Dendritic cell treated with granulocyte-macrophage colony-stimulating factor and Interleukin-4, amounts not matched to agents 40 ng/mL and 50 ng/mL, for 4 days (primary cell): ENCODE measurements at regions not wholly inside any gene's neighbourhood (a gene's known extent, or its start where the extent isn't known, plus 50 kb on each side); places are given as distances from the start of the nearest gene placed in this dataset.

ENCODE experiments used
- H3K27ac Mint-ChIP-seq: one replicate; pipeline ENCODE4 v1.8.0; 2022; ENCODE audit warnings: mild to moderate bottlenecking, mixed read lengths
- H3K27me3 Mint-ChIP-seq: one replicate; pipeline ENCODE4 v1.8.0; 2022; ENCODE audit warnings: mild to moderate bottlenecking, mixed read lengths
- H3K36me3 Mint-ChIP-seq: one replicate; pipeline ENCODE4 v1.8.0; 2022; ENCODE audit warnings: low read depth, mixed read lengths
- H3K4me1 Mint-ChIP-seq: one replicate; pipeline ENCODE4 v1.8.0; 2022; ENCODE audit warnings: low read depth, mixed read lengths
- H3K4me3 Mint-ChIP-seq: one replicate; pipeline ENCODE4 v1.8.0; 2022; ENCODE audit warnings: mild to moderate bottlenecking, moderate library complexity, mixed read lengths
- H3K9me3 Mint-ChIP-seq: one replicate; pipeline ENCODE4 v1.8.0; 2022; ENCODE audit warnings: mixed read lengths
- intact Hi-C: fragments of 100-400 bp; cut with micrococcal nuclease; formaldehyde crosslinking; loops from one replicate; pipeline ENCODE4 v1.15.0; 2022

DNA sequence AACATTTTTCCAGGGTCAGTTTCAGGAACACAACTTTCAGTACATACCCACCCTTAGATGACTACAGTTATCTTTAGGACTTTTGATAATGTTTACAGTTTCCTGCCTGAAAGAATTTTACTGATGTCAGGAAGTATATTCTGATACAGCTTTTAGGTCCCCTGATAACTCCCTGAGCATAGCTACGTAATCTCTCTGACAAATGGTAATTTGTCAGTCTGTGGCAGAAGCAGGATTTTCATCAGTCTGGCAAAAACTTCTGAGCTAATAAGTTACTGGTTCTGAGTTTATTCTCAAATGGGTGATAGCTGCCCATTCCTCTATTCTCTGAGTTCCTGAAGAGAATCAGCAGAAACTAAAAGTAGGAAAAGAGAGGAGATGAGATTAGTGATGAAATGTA lies 270.1 kb upstream of the MTPN start:
- intact Hi-C loops, result no loop called here
- Mint-ChIP-seq H3K36me3 (no peaks in the 10 kb centered on the region), H3K4me1 (no peaks in the 10 kb centered on the region), H3K27me3 (no peaks in the 10 kb centered on the region), H3K27ac (no peak overlapping the region), H3K4me3 (no peak overlapping the region), H3K9me3 (peaks cover 57% of the 10 kb centered on the region)

DNA sequence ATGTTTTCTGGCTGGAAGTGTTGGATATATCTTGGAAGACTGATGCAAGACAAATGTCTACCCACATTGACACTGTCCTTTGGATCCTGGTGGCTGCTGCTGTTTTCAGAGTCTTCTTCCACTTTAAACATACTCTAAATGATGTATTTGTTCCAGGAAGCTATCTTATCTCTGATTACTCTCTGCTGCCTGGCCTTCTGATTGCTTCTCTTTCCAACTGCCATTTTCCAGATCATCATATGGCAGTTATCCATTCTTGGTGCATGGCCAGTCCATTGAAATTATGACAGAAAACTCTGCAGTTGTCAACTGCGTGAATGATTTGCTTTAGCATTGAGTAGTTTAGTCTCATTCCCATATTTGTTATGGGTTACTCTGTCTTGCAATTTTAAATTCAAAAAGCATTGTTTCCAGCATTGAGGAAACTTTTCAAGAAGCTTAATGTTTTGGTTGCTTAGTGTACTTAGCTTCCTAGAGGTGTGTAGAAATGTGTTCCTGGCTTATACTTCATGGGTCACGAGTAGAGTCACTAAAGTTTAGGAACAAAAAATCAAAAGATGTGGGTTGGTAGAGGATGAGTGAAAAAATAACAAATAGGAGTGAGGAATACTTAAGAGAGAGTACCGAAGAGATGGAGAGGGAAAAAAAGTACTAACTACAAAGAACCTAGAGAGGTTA lies 268.3 kb upstream of the MTPN start:
- intact Hi-C loops, result no loop called here
- Mint-ChIP-seq H3K4me3 (no peak overlapping the region), H3K27ac (no peak overlapping the region), H3K36me3 (no peaks in the 10 kb centered on the region), H3K4me1 (no peaks in the 10 kb centered on the region), H3K9me3 (peaks cover 49% of the 10 kb centered on the region), H3K27me3 (no peaks in the 10 kb centered on the region)

DNA sequence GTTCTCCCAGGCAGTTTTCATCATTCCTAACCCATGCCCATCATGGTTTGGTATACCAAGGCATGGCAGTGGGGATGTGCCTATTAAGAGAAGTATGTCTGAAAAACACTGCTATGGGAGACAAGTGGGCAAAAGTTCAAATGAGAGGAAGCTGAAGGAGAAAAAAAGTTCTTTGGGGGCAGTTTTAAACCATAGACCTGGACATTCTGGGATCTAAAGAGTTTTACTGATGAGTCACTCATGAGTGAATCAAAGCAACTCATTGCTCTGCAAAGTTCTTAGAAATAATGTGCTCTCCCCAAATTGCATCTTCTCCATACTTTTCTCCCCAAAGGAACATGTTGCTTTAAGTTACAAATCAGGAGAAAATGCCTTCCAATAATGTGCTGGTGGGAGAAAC lies 256.9 kb upstream of the MTPN start:
- H3K9me3 Mint-ChIP-seq, result peaks cover 78% of the 10 kb centered on the region
- no peaks in the 10 kb centered on the region for H3K4me1 Mint-ChIP-seq
- no peaks in the 10 kb centered on the region for H3K36me3 Mint-ChIP-seq

DNA sequence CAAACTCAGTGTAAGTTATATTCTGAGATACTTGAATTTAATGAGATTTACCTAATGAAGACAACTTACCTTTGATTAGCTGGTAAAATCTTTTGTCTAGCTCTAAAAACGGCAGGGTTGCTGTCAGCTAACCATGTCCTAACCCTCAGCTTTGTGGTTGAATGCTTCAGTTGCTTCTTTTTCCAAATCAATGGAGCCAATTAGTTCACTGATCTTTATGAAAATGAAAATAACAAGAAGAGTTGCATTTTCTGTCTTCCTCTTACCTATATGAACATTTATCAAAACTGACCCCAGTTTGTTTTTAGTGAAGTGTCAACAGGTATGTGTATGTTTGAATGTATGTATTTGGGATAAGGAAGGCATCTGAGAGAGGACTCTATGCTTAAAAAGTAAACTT lies 253.1 kb upstream of the MTPN start:
- intact Hi-C loops, result no loop called here
- Mint-ChIP-seq H3K27me3 (no peaks in the 10 kb centered on the region), H3K4me1 (no peaks in the 10 kb centered on the region), H3K27ac (no peak overlapping the region), H3K36me3 (no peaks in the 10 kb centered on the region), H3K4me3 (no peak overlapping the region), H3K9me3 (peaks cover 59% of the 10 kb centered on the region)

More for the DNA sequence above, 256.9 kb upstream of the MTPN start:
- intact Hi-C loops, result no loop called here
- no peak overlapping the region for H3K4me3 Mint-ChIP-seq
- no peak overlapping the region for H3K27ac Mint-ChIP-seq
- H3K27me3 Mint-ChIP-seq, result no peaks in the 10 kb centered on the region

DNA sequence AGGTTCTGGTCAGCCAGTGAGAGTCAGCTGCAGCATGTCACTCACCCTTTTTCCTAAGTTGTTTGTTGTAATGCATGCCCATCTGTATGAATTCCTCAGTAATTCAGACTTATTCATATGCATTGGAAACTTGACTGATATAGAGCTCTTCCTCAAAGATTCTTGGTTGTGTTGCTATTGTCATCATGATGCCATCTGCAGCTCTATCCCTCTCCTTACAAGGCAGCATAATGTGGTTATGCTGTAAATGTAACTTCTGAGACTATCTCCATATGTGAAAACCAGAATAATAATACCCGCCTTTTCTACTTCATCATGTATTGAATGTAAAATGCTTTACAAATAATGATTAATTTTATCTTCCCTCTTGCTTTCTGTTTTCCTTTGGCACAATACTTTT lies 252.6 kb upstream of the MTPN start:
- Mint-ChIP-seq H3K27ac (no peak overlapping the region), H3K9me3 (peaks cover 54% of the 10 kb centered on the region), H3K4me3 (no peak overlapping the region), H3K36me3 (no peaks in the 10 kb centered on the region), H3K27me3 (no peaks in the 10 kb centered on the region), H3K4me1 (no peaks in the 10 kb centered on the region)
- intact Hi-C loops, result no loop called here

DNA sequence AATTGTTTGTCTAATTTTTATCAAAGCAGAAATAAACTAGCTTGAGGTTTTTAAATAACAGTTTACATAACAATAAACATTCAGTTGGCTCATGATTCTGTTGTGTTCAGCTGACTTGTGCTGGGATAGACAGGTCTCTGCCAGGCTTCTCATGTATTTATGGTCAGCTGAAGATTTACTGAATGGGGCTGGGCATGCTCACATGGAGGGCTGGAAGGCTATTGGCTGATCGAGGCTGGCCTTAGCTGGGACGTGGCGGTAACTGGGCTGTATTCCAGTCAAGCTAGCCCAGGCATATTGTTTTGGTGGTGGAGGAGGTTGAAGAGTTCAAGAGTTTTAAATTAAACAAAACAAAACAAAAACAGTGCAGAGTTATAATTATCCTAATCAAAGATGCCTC lies 251.0 kb upstream of the MTPN start:
- Mint-ChIP-seq H3K27ac (no peak overlapping the region), H3K4me3 (no peak overlapping the region), H3K36me3 (no peaks in the 10 kb centered on the region), H3K9me3 (peaks cover 49% of the 10 kb centered on the region), H3K27me3 (no peaks in the 10 kb centered on the region), H3K4me1 (no peaks in the 10 kb centered on the region)
- intact Hi-C loops, result no loop called here

DNA sequence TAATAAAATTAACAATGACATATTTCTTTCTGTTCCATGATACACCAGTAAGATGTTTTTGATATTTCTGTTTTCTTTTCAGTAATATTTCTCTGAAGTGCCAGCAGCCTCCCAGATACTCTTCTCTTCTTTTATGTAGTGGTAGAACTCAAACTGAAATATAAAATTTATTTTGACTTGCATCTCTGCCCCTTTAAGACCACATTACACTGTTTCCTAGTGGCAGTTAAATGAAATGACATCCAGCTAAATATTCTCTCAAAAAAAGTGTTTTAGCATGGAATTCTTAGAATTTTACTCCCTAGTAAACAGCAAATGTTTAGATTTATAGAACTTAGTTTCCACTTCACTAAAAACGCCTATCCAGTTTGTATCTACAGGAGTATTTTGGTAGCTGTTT lies 237.2 kb upstream of the MTPN start:
- Mint-ChIP-seq H3K4me1 (no peaks in the 10 kb centered on the region), H3K27me3 (no peaks in the 10 kb centered on the region), H3K9me3 (peaks cover 22% of the 10 kb centered on the region), H3K27ac (no peak overlapping the region), H3K4me3 (no peak overlapping the region), H3K36me3 (no peaks in the 10 kb centered on the region)
- intact Hi-C loops, result no loop called here

DNA sequence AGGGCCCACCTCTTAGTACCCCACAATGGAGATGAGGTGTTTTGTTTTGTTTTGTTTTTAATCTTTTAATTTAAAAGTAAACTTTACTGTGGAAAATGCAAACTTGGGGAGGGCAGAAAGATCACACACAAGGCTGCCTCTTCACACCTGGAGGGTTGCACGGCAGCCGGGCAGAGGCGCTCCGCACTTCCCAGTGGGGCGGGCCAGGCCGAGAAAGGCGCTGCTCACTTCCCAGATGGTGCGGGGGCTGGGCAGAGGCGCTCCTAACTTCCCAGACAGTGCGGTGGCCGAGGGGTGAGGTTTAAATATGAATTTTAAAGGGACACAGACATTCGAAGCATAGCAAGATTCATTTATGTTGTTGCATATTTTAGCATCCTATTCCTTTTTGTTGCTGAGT lies 235.9 kb upstream of the MTPN start:
- no peaks in the 10 kb centered on the region for H3K36me3 Mint-ChIP-seq
- H3K4me1 Mint-ChIP-seq, result no peaks in the 10 kb centered on the region
- H3K27ac Mint-ChIP-seq, result no peak overlapping the region
- peaks cover 10% of the 10 kb centered on the region for H3K9me3 Mint-ChIP-seq
- H3K4me3 Mint-ChIP-seq, result no peak overlapping the region
- H3K27me3 Mint-ChIP-seq, result no peaks in the 10 kb centered on the region
- intact Hi-C loops, result no loop called here

DNA sequence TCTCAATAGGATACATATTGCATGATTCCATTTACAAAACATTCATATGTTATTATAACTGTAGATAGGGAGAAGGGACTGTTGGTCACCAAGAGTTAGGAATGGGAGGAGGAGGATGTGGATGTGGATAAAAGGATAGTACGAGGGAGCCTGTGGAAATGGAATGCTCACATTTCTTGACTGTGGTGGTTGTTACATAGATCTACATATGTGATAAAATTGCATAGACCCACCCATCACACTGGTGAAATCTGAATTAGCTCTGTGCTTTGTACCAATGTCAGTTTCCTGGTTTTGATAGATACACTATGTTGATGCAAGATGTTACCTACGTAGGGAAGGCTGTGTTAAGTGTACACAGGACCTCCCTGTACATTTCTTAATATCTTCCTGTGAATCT lies 233.5 kb upstream of the MTPN start:
- Mint-ChIP-seq H3K4me1 (no peaks in the 10 kb centered on the region), H3K9me3 (peaks cover 5% of the 10 kb centered on the region), H3K27ac (no peak overlapping the region), H3K27me3 (no peaks in the 10 kb centered on the region), H3K36me3 (no peaks in the 10 kb centered on the region), H3K4me3 (no peak overlapping the region)
- intact Hi-C loops, result no loop called here

DNA sequence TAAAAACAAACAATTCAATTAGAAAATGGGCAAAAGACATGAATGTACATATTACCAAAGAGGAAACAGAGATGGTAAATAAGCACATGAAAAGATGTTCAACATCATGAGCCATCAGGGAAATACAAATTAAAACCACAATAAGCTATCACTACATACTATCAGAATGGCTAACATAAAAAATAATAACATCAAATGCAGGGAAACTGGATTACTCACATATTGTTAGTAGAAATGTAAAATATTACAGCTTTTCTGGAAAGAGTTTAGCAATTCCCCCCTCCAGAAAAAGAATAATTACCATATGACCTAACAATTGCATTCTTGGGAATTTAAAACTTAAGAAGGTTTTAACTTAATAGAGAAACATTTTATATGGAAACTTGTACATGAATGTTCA lies 232.9 kb upstream of the MTPN start:
- H3K9me3 Mint-ChIP-seq, result no peaks in the 10 kb centered on the region
- no peak overlapping the region for H3K4me3 Mint-ChIP-seq
- intact Hi-C loops, result no loop called here
- no peak overlapping the region for H3K27ac Mint-ChIP-seq
- no peaks in the 10 kb centered on the region for H3K4me1 Mint-ChIP-seq
- H3K27me3 Mint-ChIP-seq, result no peaks in the 10 kb centered on the region
- no peaks in the 10 kb centered on the region for H3K36me3 Mint-ChIP-seq

DNA sequence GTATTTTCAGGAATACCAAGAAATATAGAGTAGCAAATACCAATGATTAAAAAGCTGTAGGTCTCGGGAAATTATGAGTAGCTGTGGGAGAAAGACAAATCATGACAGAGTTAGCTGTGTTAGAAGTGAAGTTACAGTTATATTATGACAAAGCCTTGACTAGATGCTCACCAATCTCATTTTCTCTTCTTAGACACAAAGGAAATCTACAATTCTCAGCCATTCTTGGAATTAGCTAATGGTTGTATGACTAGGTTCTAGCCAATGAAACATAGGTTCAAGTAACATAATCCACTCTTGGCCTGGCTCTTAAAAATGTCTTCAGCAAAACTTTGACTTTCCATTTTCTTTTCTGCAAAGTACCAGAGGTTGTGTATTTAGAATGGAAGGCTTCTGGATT lies 228.8 kb upstream of the MTPN start:
- Mint-ChIP-seq H3K9me3 (no peaks in the 10 kb centered on the region), H3K27ac (no peak overlapping the region), H3K4me3 (no peak overlapping the region), H3K4me1 (no peaks in the 10 kb centered on the region), H3K36me3 (no peaks in the 10 kb centered on the region), H3K27me3 (no peaks in the 10 kb centered on the region)
- intact Hi-C loops, result no loop called here

DNA sequence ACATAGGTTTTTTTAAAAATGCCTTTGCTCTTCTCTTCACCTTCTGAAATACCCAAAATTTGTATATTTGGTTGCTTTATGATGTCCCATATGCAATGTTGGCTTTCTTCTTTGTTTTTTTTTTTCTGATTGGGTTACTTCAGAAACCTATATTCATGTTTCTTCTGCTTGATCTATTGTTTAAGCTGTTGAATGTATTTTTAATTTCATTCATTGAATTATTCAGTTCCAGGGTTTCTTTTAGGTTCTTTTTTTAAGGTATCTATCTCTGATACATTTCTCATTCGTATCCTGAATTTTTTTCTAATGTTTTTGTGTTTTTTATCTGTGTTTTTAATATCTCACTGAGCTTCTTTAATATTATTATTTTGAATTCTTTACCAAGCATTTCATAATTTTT lies 221.0 kb upstream of the MTPN start:
- no peak overlapping the region for H3K4me3 Mint-ChIP-seq
- no peaks in the 10 kb centered on the region for H3K4me1 Mint-ChIP-seq
- peaks cover 69% of the 10 kb centered on the region for H3K9me3 Mint-ChIP-seq
- no peaks in the 10 kb centered on the region for H3K27me3 Mint-ChIP-seq
- intact Hi-C loops, result no loop called here
- H3K27ac Mint-ChIP-seq, result no peak overlapping the region
- H3K36me3 Mint-ChIP-seq, result no peaks in the 10 kb centered on the region

DNA sequence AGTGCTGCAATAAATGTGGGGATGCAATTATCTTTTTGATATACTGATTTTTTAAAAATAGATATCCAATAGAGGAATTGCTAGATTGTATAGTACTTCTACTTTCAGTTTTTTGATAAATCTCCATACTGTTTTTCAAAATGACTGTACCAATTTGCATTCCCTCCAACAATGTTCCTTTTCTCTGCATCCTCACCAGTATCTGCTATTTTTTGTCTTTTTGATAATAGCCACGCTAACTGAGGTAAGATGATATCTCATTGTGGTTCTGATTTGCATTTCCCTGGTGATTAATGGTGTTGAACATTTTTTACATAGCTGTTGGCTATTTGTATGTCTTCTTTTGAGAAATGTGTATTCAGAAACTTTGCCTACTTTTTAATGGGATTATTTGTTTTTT lies 217.7 kb upstream of the MTPN start:
- H3K9me3 Mint-ChIP-seq, result peaks cover 71% of the 10 kb centered on the region
- H3K4me3 Mint-ChIP-seq, result no peak overlapping the region
- intact Hi-C loops, result no loop called here
- no peaks in the 10 kb centered on the region for H3K27me3 Mint-ChIP-seq
- H3K4me1 Mint-ChIP-seq, result no peaks in the 10 kb centered on the region
- H3K27ac Mint-ChIP-seq, result no peak overlapping the region
- H3K36me3 Mint-ChIP-seq, result no peaks in the 10 kb centered on the region

DNA sequence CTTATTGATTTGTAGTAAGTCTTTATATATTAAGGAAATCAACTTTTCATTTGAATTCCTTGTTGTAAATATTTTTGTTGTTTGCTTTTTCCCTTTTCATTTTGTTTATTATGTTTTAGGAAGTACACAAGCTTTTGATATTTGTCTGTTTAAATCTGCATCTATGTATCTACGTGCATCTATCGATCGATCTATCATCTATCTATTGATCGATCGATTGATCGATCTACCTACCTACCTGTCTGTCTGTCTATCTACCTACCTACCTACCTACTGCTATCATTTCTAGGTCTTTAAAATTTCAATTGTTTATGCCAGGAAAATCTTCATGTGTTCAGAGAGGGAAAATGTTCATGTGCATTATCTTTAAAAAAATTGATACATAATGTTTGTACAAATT lies 216.8 kb upstream of the MTPN start:
- intact Hi-C loops, result no loop called here

DNA sequence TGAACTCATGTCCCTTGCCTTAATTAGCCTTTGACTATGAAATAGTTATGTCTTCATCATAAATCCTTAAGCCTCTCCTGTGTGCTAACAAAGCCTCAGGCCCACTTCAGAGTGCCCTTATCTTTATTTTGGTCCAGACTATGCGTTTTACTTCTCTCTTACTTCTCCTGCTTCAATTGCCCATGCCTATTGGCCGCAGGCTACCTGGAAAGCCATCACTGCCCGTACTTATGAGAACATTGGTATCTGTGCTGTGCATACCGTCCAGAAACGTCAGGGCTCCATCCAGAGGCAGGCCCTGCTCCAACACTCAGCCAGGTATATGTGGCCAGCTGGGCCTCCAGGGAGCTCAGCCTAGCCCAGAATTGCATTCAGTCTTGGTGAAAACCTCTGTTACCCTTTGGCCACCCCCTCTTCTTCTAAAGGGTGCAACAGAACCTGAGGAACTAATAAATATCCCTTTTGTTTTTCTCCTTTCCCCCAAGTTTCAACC lies 212.4 kb upstream of the MTPN start:
- Mint-ChIP-seq H3K4me3 (no peak overlapping the region), H3K4me1 (no peaks in the 10 kb centered on the region), H3K27me3 (no peaks in the 10 kb centered on the region), H3K9me3 (peaks cover 37% of the 10 kb centered on the region), H3K27ac (no peak overlapping the region), H3K36me3 (no peaks in the 10 kb centered on the region)
- intact Hi-C loops, result no loop called here

More for the DNA sequence above, 216.8 kb upstream of the MTPN start:
- H3K4me1 Mint-ChIP-seq, result no peaks in the 10 kb centered on the region
- H3K27ac Mint-ChIP-seq, result no peak overlapping the region
- H3K36me3 Mint-ChIP-seq, result no peaks in the 10 kb centered on the region
- H3K27me3 Mint-ChIP-seq, result no peaks in the 10 kb centered on the region
- no peak overlapping the region for H3K4me3 Mint-ChIP-seq
- peaks cover 71% of the 10 kb centered on the region for H3K9me3 Mint-ChIP-seq
